ENCODE measurements at regions not wholly inside any gene's neighbourhood (a gene's known extent, or its start where the extent isn't known, plus 50 kb on each side); places are given as distances from the start of the nearest gene placed in this dataset.

GRCh38 chr4:165548702-165549101 is 169.9 kb downstream of the CPE start:
- TF ChIP-seq CTCF (IDR thresholded peaks at IDR 0.05; ENCODE audit: low read length): no peak
- TF ChIP-seq EZH2 (IDR thresholded peaks at IDR 0.05; ENCODE audit: borderline replicate concordance, low read length): no peak
- no peak overlapping the region for H3K4me3 ChIP-seq (ENCODE audit: low read depth, low read length, poor library complexity, severe bottlenecking)
- H2AFZ ChIP-seq (ENCODE audit: low read length): no peak overlapping the region
- no peaks in the 10 kb centered on the region for H4K20me1 ChIP-seq (ENCODE audit: insufficient read depth, low read length)
- no peaks in the 10 kb centered on the region for H3K36me3 ChIP-seq (ENCODE audit: insufficient read depth, low read length)
- no peaks in the 10 kb centered on the region for H3K9me2 ChIP-seq (ENCODE audit: low read depth, low read length)
- no peaks in the 10 kb centered on the region for H3K27me3 ChIP-seq (ENCODE audit: insufficient read depth, low read length)
- no peaks in the 10 kb centered on the region for H3K4me1 ChIP-seq (ENCODE audit: insufficient read depth, low read length, severe bottlenecking)
- no peak overlapping the region for H3K27ac ChIP-seq (ENCODE audit: low read depth, low read length, poor library complexity, severe bottlenecking)
- no peak overlapping the region for H3K9ac ChIP-seq (ENCODE audit: low read length)
- no peak overlapping the region for H3K4me2 ChIP-seq (ENCODE audit: low read length)
- H3F3A ChIP-seq (ENCODE audit: insufficient read depth, low read length): no peaks in the 10 kb centered on the region
- H3K9me3 ChIP-seq (ENCODE audit: low read length): no peaks in the 10 kb centered on the region
- H3K79me2 ChIP-seq (ENCODE audit: insufficient read depth, low read length): no peaks in the 10 kb centered on the region

GRCh38 chr4:165553221-165553810 is 174.5 kb downstream of the CPE start:
- Histone ChIP-seq H4K20me1 (ENCODE audit: insufficient read depth, low read length) (no peaks in the 10 kb centered on the region), H2AFZ (ENCODE audit: low read length) (no peak overlapping the region), H3K4me2 (ENCODE audit: low read length) (no peak overlapping the region), H3K4me3 (ENCODE audit: low read depth, low read length, poor library complexity, severe bottlenecking) (no peak overlapping the region), H3K27me3 (ENCODE audit: insufficient read depth, low read length) (no peaks in the 10 kb centered on the region), H3K9ac (ENCODE audit: low read length) (no peak overlapping the region), H3F3A (ENCODE audit: insufficient read depth, low read length) (no peaks in the 10 kb centered on the region), H3K9me3 (ENCODE audit: low read length) (no peaks in the 10 kb centered on the region), H3K36me3 (ENCODE audit: insufficient read depth, low read length) (no peaks in the 10 kb centered on the region), H3K9me2 (ENCODE audit: low read depth, low read length) (no peaks in the 10 kb centered on the region), H3K27ac (ENCODE audit: low read depth, low read length, poor library complexity, severe bottlenecking) (no peak overlapping the region), H3K4me1 (ENCODE audit: insufficient read depth, low read length, severe bottlenecking) (no peaks in the 10 kb centered on the region), H3K79me2 (ENCODE audit: insufficient read depth, low read length) (no peaks in the 10 kb centered on the region)
- no peak for TF ChIP-seq EZH2 (IDR thresholded peaks at IDR 0.05; ENCODE audit: borderline replicate concordance, low read length)
- no peak for TF ChIP-seq CTCF (IDR thresholded peaks at IDR 0.05; ENCODE audit: low read length)

- no peaks in the 10 kb centered on the region for H3K4me1 ChIP-seq (ENCODE audit: insufficient read depth, low read length, severe bottlenecking)
- H4K20me1 ChIP-seq (ENCODE audit: insufficient read depth, low read length): no peaks in the 10 kb centered on the region
- H3K79me2 ChIP-seq (ENCODE audit: insufficient read depth, low read length): no peaks in the 10 kb centered on the region
- H3K9me2 ChIP-seq (ENCODE audit: low read depth, low read length): no peaks in the 10 kb centered on the region
- H3K9me3 ChIP-seq (ENCODE audit: low read length): no peaks in the 10 kb centered on the region
- H3K27me3 ChIP-seq (ENCODE audit: insufficient read depth, low read length): no peaks in the 10 kb centered on the region
- no peak overlapping the region for H3K27ac ChIP-seq (ENCODE audit: low read depth, low read length, poor library complexity, severe bottlenecking)
- no peak overlapping the region for H2AFZ ChIP-seq (ENCODE audit: low read length)
- no peak overlapping the region for H3K4me2 ChIP-seq (ENCODE audit: low read length)
- H3K36me3 ChIP-seq (ENCODE audit: insufficient read depth, low read length): no peaks in the 10 kb centered on the region
- H3K4me3 ChIP-seq (ENCODE audit: low read depth, low read length, poor library complexity, severe bottlenecking): no peak overlapping the region
- H3K9ac ChIP-seq (ENCODE audit: low read length): no peak overlapping the region
- no peaks in the 10 kb centered on the region for H3F3A ChIP-seq (ENCODE audit: insufficient read depth, low read length)
- TF ChIP-seq EZH2 (IDR thresholded peaks at IDR 0.05; ENCODE audit: borderline replicate concordance, low read length): no peak
- TF ChIP-seq CTCF (IDR thresholded peaks at IDR 0.05; ENCODE audit: low read length): no peak
Observed at GRCh38 chr4:165555302-165555701, 176.5 kb downstream of the CPE start.
